HUDEP-2 (cell line): ENCODE measurements at regions not wholly inside any gene's neighbourhood (a gene's known extent, or its start where the extent isn't known, plus 50 kb on each side); places are given as distances from the start of the nearest gene placed in this dataset.

Source experiments
- DNase-seq, 76 experiments: peaks; one replicate each; lab custom pipeline; 2025; ENCODE audit not compliant: unreplicated experiment in 76 of 76; lab: John Stamatoyannopoulos, UW

GRCh38 chr15:94105760-94106159 lies 125.6 kb upstream of the MCTP2 start:
- no peak for DNase-seq

- DNase-seq: no peak
These were observed 130.5 kb upstream of the MCTP2 start for GRCh38 chr15:94100863-94101262.

GRCh38 chr15:94099574-94099960 lies 131.8 kb upstream of the MCTP2 start:
- DNase-seq: no peak

GRCh38 chr15:94098921-94099573 lies 132.3 kb upstream of the MCTP2 start:
- DNase-seq: no peak

GRCh38 chr15:94097552-94097951 lies 133.8 kb upstream of the MCTP2 start:
- no peak for DNase-seq

- DNase-seq: no peak
These were observed 137.1 kb upstream of the MCTP2 start for GRCh38 chr15:94094310-94094709.

GRCh38 chr15:94086341-94086740 lies 145.0 kb upstream of the MCTP2 start:
- DNase-seq: no peak

- DNase-seq: no peak
These were observed 147.8 kb upstream of the MCTP2 start for GRCh38 chr15:94083467-94084052.

GRCh38 chr15:94081829-94082228 lies 149.5 kb upstream of the MCTP2 start:
- no peak for DNase-seq

GRCh38 chr15:94080989-94081605 lies 150.3 kb upstream of the MCTP2 start:
- no peak for DNase-seq

GRCh38 chr15:94080416-94080815 lies 150.9 kb upstream of the MCTP2 start:
- no peak for DNase-seq

- no peak for DNase-seq
These were observed 151.4 kb upstream of the MCTP2 start for GRCh38 chr15:94079968-94080367.

- no peak for DNase-seq
These were observed 151.9 kb upstream of the MCTP2 start for GRCh38 chr15:94079459-94079858.

GRCh38 chr15:94077938-94078337 lies 153.4 kb upstream of the MCTP2 start:
- DNase-seq: no peak

GRCh38 chr15:94075349-94075748 lies 156.0 kb upstream of the MCTP2 start:
- no peak for DNase-seq

- DNase-seq: no peak
These were observed 160.7 kb upstream of the MCTP2 start for GRCh38 chr15:94070356-94071295.

- DNase-seq: no peak
These were observed 161.5 kb upstream of the MCTP2 start for GRCh38 chr15:94069844-94070243.

- no peak for DNase-seq
These were observed 164.6 kb upstream of the MCTP2 start for GRCh38 chr15:94066811-94067210.

GRCh38 chr15:94066046-94066445 lies 165.3 kb upstream of the MCTP2 start:
- DNase-seq: no peak

- DNase-seq: no peak
These were observed 166.6 kb upstream of the MCTP2 start for GRCh38 chr15:94064676-94065313.

GRCh38 chr15:94061041-94061440 lies 170.3 kb upstream of the MCTP2 start:
- DNase-seq: no peak
